GM12878 (cell line): ENCODE measurements at regions not wholly inside any gene's neighbourhood (a gene's known extent, or its start where the extent isn't known, plus 50 kb on each side); places are given as distances from the start of the nearest gene placed in this dataset.

Experiments
- CTCF ChIP-seq, 3 experiments: IDR thresholded peaks in 2 of 3; conservative IDR thresholded peaks in 1 of 3; 2 replicates each; pipeline ENCODE4 v1.5.1; 2011; ENCODE audit warnings: low read depth in 3 of 3, low read length in 3 of 3, mild to moderate bottlenecking in 3 of 3, control low read depth in 2 of 3, moderate library complexity in 2 of 3, inconsistent platforms in 1 of 3, mixed read lengths in 1 of 3; ENCODE audit not compliant: control insufficient read depth in 2 of 3, insufficient read depth in 1 of 3; ENCODE audit errors: extremely low read depth in 1 of 3
- NFIC ChIP-seq: IDR thresholded peaks from 2 replicates; pipeline ENCODE4 v1.6.1; 2012; ENCODE audit warnings: low read depth, mild to moderate bottlenecking, inconsistent platforms, low read length, moderate library complexity
- REST ChIP-seq: IDR thresholded peaks from 2 replicates; pipeline ENCODE4 v1.6.1; 2012; ENCODE audit warnings: mild to moderate bottlenecking, low read depth, low read length
- USF2 ChIP-seq: IDR thresholded peaks from 2 replicates; pipeline ENCODE4 v1.6.1; 2011; ENCODE audit warnings: low read depth, low read length, improper control_type of control experiment, borderline replicate concordance

- TF ChIP-seq USF2 = no peak
- no peak for TF ChIP-seq REST
- no peak for TF ChIP-seq CTCF (IDR thresholded peaks at IDR 0.05 in 2 of 3, conservative IDR thresholded peaks at IDR 0.05 in 1 of 3; ENCODE audit: control insufficient read depth in 2 of 3, extremely low read depth in 1 of 3, insufficient read depth in 1 of 3, low read depth in 3 of 3, low read length in 3 of 3)
- TF ChIP-seq NFIC = no peak
Measured at GRCh38 chr6:133191323-133191722, 49.8 kb upstream of the EYA4 start.
